Adrenal gland (tissue), 9 donors: ENCODE measurements at regions not wholly inside any gene's neighbourhood (a gene's known extent, or its start where the extent isn't known, plus 50 kb on each side); places are given as distances from the start of the nearest gene placed in this dataset.

Experiments used
- DNase-seq, 7 donors: peaks; one replicate each; pipeline ENCODE4 v3.0.0-alpha.2; 2019 to 2020
- H3K27ac ChIP-seq, 5 donors: fragments of 200-600 bp; sonication (generic) in 4 of 5; 1 replicate in 3 of 5; 2 replicates in 2 of 5; pipeline versions ENCODE4 v1.5.1 to v1.8.0; 2016 to 2020; ENCODE audit warnings: mild to moderate bottlenecking in 1 of 5
- H3K27me3 ChIP-seq: fragments of 200-600 bp; 2 replicates; pipeline ENCODE4 v1.8.0; 2021
- H3K36me3 ChIP-seq, 2 donors: fragments of 200-600 bp; replicated peaks in 1 of 2; 1 replicate in 1 of 2; 2 replicates in 1 of 2; pipeline versions ENCODE4 v1.5.1 to v1.8.0; 2018 to 2022
- H3K4me1 ChIP-seq, 2 donors: fragments of 200-600 bp; replicated peaks in 1 of 2; 1 replicate in 1 of 2; 2 replicates in 1 of 2; pipeline versions ENCODE4 v1.5.1 to v1.8.0; 2018 to 2021
- H3K4me3 ChIP-seq, 4 donors: fragments of 200-600 bp; sonication (generic) in 3 of 4; one replicate each; pipeline ENCODE4 v1.5.1; 2016 to 2018
- H3K9me3 ChIP-seq, 3 donors: fragments of 200-600 bp; sonication (generic) in 1 of 3; replicated peaks in 1 of 3; 1 replicate in 2 of 3; 2 replicates in 1 of 3; pipeline versions ENCODE4 v1.5.1 to v1.8.0; 2016 to 2021
- POLR2A ChIP-seq, 2 donors: fragments of 450-650 bp; IDR thresholded peaks; one replicate each; pipeline ENCODE4 v1.6.1; 2017; ENCODE audit warnings: antibody characterized with exemption in 2 of 2, mild to moderate bottlenecking in 2 of 2, moderate library complexity in 1 of 2
- WGBS, 4 donors: extraction: QIAGEN DNeasy Blood & Tissue Kit in 2 of 4; methylation state at CpG; one replicate each; pipeline versions ENCODE4 v1.1.5 to v1.1.7; 2013 to 2017; 5-methylcytosine and 5-hydroxymethylcytosine counted together
- intact Hi-C, 2 donors: fragments of 100-400 bp; cut with DNase I; formaldehyde crosslinking; loops; one replicate each; pipeline versions ENCODE4 v1.14.1 to v1.15.0; 2022 to 2023
- TF ChIP-seq, protein P1 (sequence below), 6 experiments: fragments of 450-650 bp in 4 of 6; fragments of 200-600 bp in 2 of 6; sonication (generic) in 1 of 6; IDR thresholded peaks; 1 replicate in 5 of 6; 2 replicates in 1 of 6; pipeline versions ENCODE4 v1.5.1 to v1.8.0; 2016 to 2021; ENCODE audit warnings: antibody characterized with exemption in 6 of 6, mild to moderate bottlenecking in 2 of 6, moderate library complexity in 1 of 6
- donor health status: healthy with polysubstance abuse.
- donor health status: Bipolar disorder and iron deficiency.
- donor health status: DM: yes; HTN: yes; CAD: no.
- donor health status: DM: no; HTN: no; CAD: no.
- donor health status: DM: no; HTN: no; CAD: no.

DNA sequence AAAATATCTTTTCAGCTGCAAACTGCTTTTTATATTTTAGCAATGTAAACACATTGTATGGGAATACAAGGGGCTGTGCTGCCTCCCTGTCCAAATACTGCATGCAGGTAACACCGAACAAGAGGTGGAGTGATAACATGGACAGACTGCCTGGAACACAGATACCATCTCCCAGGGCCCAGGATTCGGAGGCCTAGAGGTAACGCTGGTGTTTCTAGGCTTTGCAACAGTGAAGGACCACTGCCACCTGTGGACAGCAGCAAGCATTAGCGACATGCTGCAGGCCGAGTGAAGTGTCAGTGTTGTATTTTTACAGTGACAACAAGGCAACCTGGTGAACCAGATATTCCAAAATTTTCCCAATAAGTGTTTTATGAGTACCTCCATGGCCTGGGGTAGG, 379.1 kb downstream of the DMRT2 start:
- H3K4me3 ChIP-seq, result no peak overlapping the region
- no peaks in the 10 kb centered on the region for H3K27me3 ChIP-seq
- H3K27ac ChIP-seq, result no peak overlapping the region
- DNase-seq, result no peak
- TF ChIP-seq, protein P1, sequence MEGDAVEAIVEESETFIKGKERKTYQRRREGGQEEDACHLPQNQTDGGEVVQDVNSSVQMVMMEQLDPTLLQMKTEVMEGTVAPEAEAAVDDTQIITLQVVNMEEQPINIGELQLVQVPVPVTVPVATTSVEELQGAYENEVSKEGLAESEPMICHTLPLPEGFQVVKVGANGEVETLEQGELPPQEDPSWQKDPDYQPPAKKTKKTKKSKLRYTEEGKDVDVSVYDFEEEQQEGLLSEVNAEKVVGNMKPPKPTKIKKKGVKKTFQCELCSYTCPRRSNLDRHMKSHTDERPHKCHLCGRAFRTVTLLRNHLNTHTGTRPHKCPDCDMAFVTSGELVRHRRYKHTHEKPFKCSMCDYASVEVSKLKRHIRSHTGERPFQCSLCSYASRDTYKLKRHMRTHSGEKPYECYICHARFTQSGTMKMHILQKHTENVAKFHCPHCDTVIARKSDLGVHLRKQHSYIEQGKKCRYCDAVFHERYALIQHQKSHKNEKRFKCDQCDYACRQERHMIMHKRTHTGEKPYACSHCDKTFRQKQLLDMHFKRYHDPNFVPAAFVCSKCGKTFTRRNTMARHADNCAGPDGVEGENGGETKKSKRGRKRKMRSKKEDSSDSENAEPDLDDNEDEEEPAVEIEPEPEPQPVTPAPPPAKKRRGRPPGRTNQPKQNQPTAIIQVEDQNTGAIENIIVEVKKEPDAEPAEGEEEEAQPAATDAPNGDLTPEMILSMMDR (IDR thresholded peaks at IDR 0.05), result no peak
- no peak for TF ChIP-seq POLR2A (IDR thresholded peaks at IDR 0.05)
- no peaks in the 10 kb centered on the region for H3K36me3 ChIP-seq
- intact Hi-C loops, result no loop called here
- WGBS, 4 donors, result 23 to 37% (median 27%) methylated on average over 5 of the region's 5 CpGs
- no peaks in the 10 kb centered on the region for H3K9me3 ChIP-seq
- H3K4me1 ChIP-seq, result no peaks in the 10 kb centered on the region

DNA sequence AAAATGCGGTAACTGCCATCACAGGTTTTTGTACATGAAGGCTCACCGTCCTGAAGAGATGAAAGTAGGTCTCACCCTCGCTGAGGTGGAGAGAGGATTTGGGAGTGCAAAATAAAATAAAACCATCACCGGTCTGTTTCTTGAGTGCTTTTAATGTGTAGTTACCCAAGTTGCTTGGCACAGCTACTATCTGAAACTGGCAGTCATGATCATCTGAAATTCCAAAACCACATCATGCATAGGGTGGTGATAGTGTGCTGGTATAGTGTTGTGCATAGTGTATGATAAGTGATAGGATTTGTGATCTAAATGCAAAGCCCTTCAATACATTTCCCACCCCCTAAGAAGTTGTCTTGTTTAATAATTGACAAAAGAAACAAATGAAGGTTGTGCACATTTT, 381.3 kb downstream of the DMRT2 start:
- no peak for TF ChIP-seq POLR2A (IDR thresholded peaks at IDR 0.05)
- TF ChIP-seq, protein P1 (IDR thresholded peaks at IDR 0.05), result no peak
- intact Hi-C loops, result no loop called here
- no peaks in the 10 kb centered on the region for H3K36me3 ChIP-seq
- no peaks in the 10 kb centered on the region for H3K27me3 ChIP-seq
- DNase-seq, result no peak
- no peak overlapping the region for H3K27ac ChIP-seq
- H3K4me1 ChIP-seq, result no peaks in the 10 kb centered on the region
- WGBS, 4 donors, result 81 to 91% (median 84%) methylated on average over 4 of the region's 4 CpGs
- no peaks in the 10 kb centered on the region for H3K9me3 ChIP-seq
- no peak overlapping the region for H3K4me3 ChIP-seq

DNA sequence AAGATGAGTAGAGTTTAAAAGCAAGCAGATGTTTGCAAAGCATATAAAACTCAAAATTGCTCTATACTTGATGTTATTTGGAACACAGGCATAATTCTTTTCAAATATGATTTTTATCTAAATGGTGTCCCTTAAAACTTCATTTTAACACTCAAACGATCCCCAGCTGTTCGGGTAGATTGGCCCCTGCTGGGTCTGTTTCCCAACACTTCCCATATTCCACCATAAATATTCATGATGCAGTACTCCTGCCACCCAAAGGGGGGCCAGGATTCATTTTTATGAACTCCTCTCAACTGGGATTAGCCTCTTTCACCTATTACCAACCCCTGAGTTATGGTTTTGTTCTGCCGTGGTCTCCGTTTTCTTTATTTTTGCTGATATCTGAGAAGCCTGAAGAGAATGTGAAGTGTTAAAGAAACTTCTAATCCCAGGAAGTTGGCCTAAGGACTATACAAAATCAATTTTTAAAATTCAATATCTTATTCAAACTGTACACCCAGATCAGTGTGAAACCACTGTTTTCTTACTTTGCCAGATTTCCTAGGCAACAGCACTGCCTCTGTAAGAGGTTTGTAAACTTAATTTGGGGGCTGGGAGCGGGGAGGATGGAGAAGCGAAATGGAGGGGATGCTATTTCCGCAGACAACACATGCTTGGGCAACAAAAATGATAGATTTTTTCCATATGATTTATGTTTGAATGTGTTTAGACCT, 384.1 kb downstream of the DMRT2 start:
- no peak for DNase-seq
- intact Hi-C loops, result no loop called here
- Histone ChIP-seq H3K9me3 (no peaks in the 10 kb centered on the region), H3K36me3 (no peaks in the 10 kb centered on the region), H3K4me1 (no peaks in the 10 kb centered on the region), H3K27me3 (no peaks in the 10 kb centered on the region), H3K27ac (no peak overlapping the region), H3K4me3 (no peak overlapping the region)
- TF ChIP-seq POLR2A (IDR thresholded peaks at IDR 0.05), result no peak
- TF ChIP-seq, protein P1 (IDR thresholded peaks at IDR 0.05), result peak in 1 of 6 experiments; percentile 21
- 50 to 60% (median 52%) methylated on average over 7 of the region's 7 CpGs for WGBS, 4 donors

DNA sequence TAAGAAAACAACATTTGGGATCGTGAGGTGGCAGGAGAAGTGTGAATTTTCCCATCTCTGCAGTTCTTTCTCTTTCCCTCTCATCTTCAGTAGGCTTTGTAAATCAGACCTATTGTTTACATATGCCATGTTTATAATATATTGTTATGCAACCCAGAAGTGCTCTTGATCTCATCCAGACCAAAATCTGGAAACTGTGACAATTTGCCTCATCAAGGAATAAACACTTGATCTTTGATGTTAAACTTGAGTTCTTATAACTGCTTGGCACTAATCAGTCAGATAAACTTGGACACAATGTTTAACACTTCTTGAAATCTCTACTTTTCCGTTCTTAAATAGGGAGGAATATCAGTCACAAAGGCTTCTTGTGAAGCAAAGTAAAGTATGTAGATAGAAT, 384.7 kb downstream of the DMRT2 start:
- H3K27me3 ChIP-seq, result no peaks in the 10 kb centered on the region
- TF ChIP-seq POLR2A (IDR thresholded peaks at IDR 0.05), result no peak
- TF ChIP-seq, protein P1 (IDR thresholded peaks at IDR 0.05), result no peak
- intact Hi-C loops, result no loop called here
- no peaks in the 10 kb centered on the region for H3K36me3 ChIP-seq
- H3K9me3 ChIP-seq, result no peaks in the 10 kb centered on the region
- 34 to 47% (median 41%) methylated on average over 2 of the region's 2 CpGs for WGBS, 4 donors
- no peaks in the 10 kb centered on the region for H3K4me1 ChIP-seq
- no peak overlapping the region for H3K4me3 ChIP-seq
- no peak for DNase-seq
- no peak overlapping the region for H3K27ac ChIP-seq
